ENCODE measurements at regions not wholly inside any gene's neighbourhood (a gene's known extent, or its start where the extent isn't known, plus 50 kb on each side); places are given as distances from the start of the nearest gene placed in this dataset.

- DNase-seq: no peak
These were observed 51.9 kb downstream of the CEBPB start for GRCh38 chr20:50242548-50242862.

- DNase-seq: peak; percentile 75
These were observed 52.4 kb downstream of the CEBPB start for GRCh38 chr20:50242863-50243609.

- DNase-seq: no peak
These were observed 53.2 kb downstream of the CEBPB start for GRCh38 chr20:50243610-50244351.

- no peak for DNase-seq
These were observed 53.9 kb downstream of the CEBPB start for GRCh38 chr20:50244352-50245149.

- no peak for DNase-seq
These were observed 55.1 kb downstream of the CEBPB start for GRCh38 chr20:50245498-50246366.

- no peak for DNase-seq
These were observed 56.0 kb downstream of the CEBPB start for GRCh38 chr20:50246367-50247195.

- no peak for DNase-seq
These were observed 56.8 kb downstream of the CEBPB start for GRCh38 chr20:50247196-50248094.

GRCh38 chr20:50248104-50248641 is 57.5 kb downstream of the CEBPB start:
- no peak for DNase-seq

- no peak for DNase-seq
These were observed 59.1 kb downstream of the CEBPB start for GRCh38 chr20:50249447-50250388.

- DNase-seq: no peak
These were observed 60.2 kb downstream of the CEBPB start for GRCh38 chr20:50250679-50251382.

- no peak for DNase-seq
These were observed 60.7 kb downstream of the CEBPB start for GRCh38 chr20:50251383-50251748.

GRCh38 chr20:50251992-50252511 is 61.4 kb downstream of the CEBPB start:
- DNase-seq: no peak

- no peak for DNase-seq
These were observed 62.1 kb downstream of the CEBPB start for GRCh38 chr20:50252701-50253100.

GRCh38 chr20:50253101-50253500 is 62.5 kb downstream of the CEBPB start:
- DNase-seq: no peak

- no peak for DNase-seq
These were observed 63.9 kb downstream of the CEBPB start for GRCh38 chr20:50254466-50255079.

GRCh38 chr20:50256577-50256976 is 65.9 kb downstream of the CEBPB start:
- DNase-seq: no peak

- no peak for DNase-seq
These were observed 67.2 kb downstream of the CEBPB start for GRCh38 chr20:50257860-50258259.

Data from femur (tissue), 1 donor.